Osteoblast (primary cell): ENCODE measurements at regions not wholly inside any gene's neighbourhood (a gene's known extent, or its start where the extent isn't known, plus 50 kb on each side); places are given as distances from the start of the nearest gene placed in this dataset.

Experiments used
- DNase-seq: peaks from one replicate; pipeline ENCODE4 v3.0.0; 2011; ENCODE audit warnings: low spot score, mixed read lengths; ENCODE audit not compliant: insufficient read length; ENCODE audit errors: missing footprints
- H2AFZ ChIP-seq: 2 replicates; pipeline ENCODE4 v1.6.0; 2011; ENCODE audit warnings: mild to moderate bottlenecking, low read length
- H3K27ac ChIP-seq: 2 replicates; pipeline ENCODE4 v1.5.1; 2011; ENCODE audit warnings: mild to moderate bottlenecking, low read depth, low read length, moderate library complexity
- H3K27me3 ChIP-seq: 2 replicates; pipeline ENCODE4 v1.6.0; 2012; ENCODE audit warnings: mild to moderate bottlenecking, control low read depth, inconsistent platforms, low read length, moderate library complexity; ENCODE audit not compliant: insufficient read depth
- H3K36me3 ChIP-seq: 2 replicates; pipeline ENCODE4 v1.5.1; 2011; ENCODE audit warnings: mild to moderate bottlenecking, low read length, control low read depth, moderate library complexity; ENCODE audit not compliant: insufficient read depth
- H3K4me1 ChIP-seq: 2 replicates; pipeline ENCODE4 v1.5.1; 2011; ENCODE audit warnings: mild to moderate bottlenecking, low read length, control low read depth, moderate library complexity; ENCODE audit not compliant: insufficient read depth
- H3K4me2 ChIP-seq: 2 replicates; pipeline ENCODE4 v1.6.0; 2011; ENCODE audit warnings: mild to moderate bottlenecking, low read length; ENCODE audit not compliant: insufficient read depth
- H3K4me3 ChIP-seq: fragments of 200-600 bp; sonication (generic); 3 replicates; pipeline ENCODE4 v1.5.1; 2012; ENCODE audit warnings: mild to moderate bottlenecking, low read length, inconsistent platforms; ENCODE audit not compliant: insufficient read depth
- H3K79me2 ChIP-seq: 2 replicates; pipeline ENCODE4 v1.6.0; 2012; ENCODE audit warnings: mild to moderate bottlenecking, low read length, control low read depth, inconsistent platforms; ENCODE audit not compliant: insufficient read depth
- H3K9me3 ChIP-seq: 2 replicates; pipeline ENCODE4 v1.5.1; 2011; ENCODE audit warnings: low read depth, low read length, control low read depth
- H4K20me1 ChIP-seq: 2 replicates; pipeline ENCODE4 v1.6.0; 2012; ENCODE audit warnings: mild to moderate bottlenecking, low read length, control low read depth; ENCODE audit not compliant: insufficient read depth
- CTCF ChIP-seq: IDR thresholded peaks from 2 replicates; pipeline ENCODE4 v1.5.1; 2011; ENCODE audit warnings: mild to moderate bottlenecking, low read depth, low read length, moderate library complexity; ENCODE audit errors: extremely low read depth

- Histone ChIP-seq H3K36me3 (no peaks in the 10 kb centered on the region), H2AFZ (no peak overlapping the region), H3K4me3 (no peak overlapping the region), H3K79me2 (no peaks in the 10 kb centered on the region), H4K20me1 (no peaks in the 10 kb centered on the region), H3K4me2 (no peak overlapping the region), H3K27ac (no peak overlapping the region), H3K4me1 (no peaks in the 10 kb centered on the region), H3K9me3 (no peaks in the 10 kb centered on the region), H3K27me3 (no peaks in the 10 kb centered on the region)
- DNase-seq: no peak
- no peak for TF ChIP-seq CTCF
Observed at GRCh38 chr6:156334966-156335365, 442.2 kb upstream of the ARID1B start.

GRCh38 chr6:156319707-156320106 lies 457.5 kb upstream of the ARID1B start:
- Histone ChIP-seq H3K4me1 (no peaks in the 10 kb centered on the region), H4K20me1 (no peaks in the 10 kb centered on the region), H3K4me3 (no peak overlapping the region), H3K27ac (no peak overlapping the region), H3K27me3 (no peaks in the 10 kb centered on the region), H3K4me2 (no peak overlapping the region), H3K79me2 (no peaks in the 10 kb centered on the region), H3K36me3 (no peaks in the 10 kb centered on the region), H2AFZ (no peak overlapping the region), H3K9me3 (no peaks in the 10 kb centered on the region)
- TF ChIP-seq CTCF: no peak
- DNase-seq: no peak

GRCh38 chr6:156316583-156317125 lies 460.5 kb upstream of the ARID1B start:
- no peaks in the 10 kb centered on the region for H3K9me3 ChIP-seq
- DNase-seq: no peak
- H3K27ac ChIP-seq: no peak overlapping the region
- H3K4me2 ChIP-seq: no peak overlapping the region
- H3K79me2 ChIP-seq: no peaks in the 10 kb centered on the region
- H3K4me3 ChIP-seq: no peak overlapping the region
- no peak overlapping the region for H2AFZ ChIP-seq
- no peaks in the 10 kb centered on the region for H4K20me1 ChIP-seq
- TF ChIP-seq CTCF: no peak
- H3K27me3 ChIP-seq: no peaks in the 10 kb centered on the region
- H3K36me3 ChIP-seq: no peaks in the 10 kb centered on the region
- H3K4me1 ChIP-seq: no peaks in the 10 kb centered on the region

GRCh38 chr6:156315146-156315545 lies 462.0 kb upstream of the ARID1B start:
- Histone ChIP-seq H3K27me3 (no peaks in the 10 kb centered on the region), H3K4me2 (no peak overlapping the region), H3K9me3 (no peaks in the 10 kb centered on the region), H3K27ac (no peak overlapping the region), H3K79me2 (no peaks in the 10 kb centered on the region), H4K20me1 (no peaks in the 10 kb centered on the region), H3K4me1 (no peaks in the 10 kb centered on the region), H3K4me3 (no peak overlapping the region), H2AFZ (no peak overlapping the region), H3K36me3 (no peaks in the 10 kb centered on the region)
- TF ChIP-seq CTCF: no peak
- DNase-seq: no peak
